ENCODE measurements at regions not wholly inside any gene's neighbourhood (a gene's known extent, or its start where the extent isn't known, plus 50 kb on each side); places are given as distances from the start of the nearest gene placed in this dataset.
"Not testable (repeated sequence)": the region's sequence is repeated elsewhere in the genome, so short reads cannot be mapped to it uniquely, and the experiment has no call there.

DNA sequence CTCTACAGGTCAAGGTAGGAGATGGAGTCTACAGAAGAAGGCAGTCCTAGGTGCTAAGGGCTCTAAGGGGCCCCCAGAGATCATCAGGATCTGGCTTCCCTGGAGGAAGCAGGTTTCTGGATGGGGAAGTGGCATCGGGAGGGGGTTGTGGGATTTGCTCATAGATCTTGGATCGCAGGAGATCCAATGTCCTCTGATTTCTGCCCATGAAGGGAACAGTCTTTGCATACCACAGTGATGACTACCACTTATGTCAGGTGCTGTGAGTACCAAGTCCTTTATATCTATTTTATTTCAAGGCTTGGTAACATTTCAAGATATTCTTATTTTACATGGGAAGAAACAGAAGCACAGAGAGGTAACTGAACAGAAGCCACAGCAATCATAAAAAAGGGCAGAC, 164.0 kb downstream of the RGS9 start:
- no peak for DNase-seq

DNA sequence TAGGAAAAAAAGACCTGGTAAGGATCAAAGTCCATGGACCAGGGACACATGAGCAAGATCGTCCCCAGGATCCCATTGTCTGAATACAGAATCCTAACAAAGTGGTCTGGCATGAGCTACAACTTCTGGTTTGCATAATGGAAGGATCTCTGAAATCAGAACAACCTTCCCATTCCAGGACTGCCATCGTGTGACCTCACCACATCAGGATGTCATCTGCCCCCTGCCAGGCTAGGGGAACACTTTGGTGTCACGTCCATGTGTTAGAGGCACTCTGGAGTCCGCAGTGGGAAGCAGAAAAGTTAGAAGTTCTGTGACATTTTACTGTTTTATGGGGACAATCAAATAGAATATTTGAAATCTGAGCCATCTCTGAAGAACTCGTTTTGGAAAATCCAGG, 160.7 kb downstream of the RGS9 start:
- no peak for DNase-seq

DNA sequence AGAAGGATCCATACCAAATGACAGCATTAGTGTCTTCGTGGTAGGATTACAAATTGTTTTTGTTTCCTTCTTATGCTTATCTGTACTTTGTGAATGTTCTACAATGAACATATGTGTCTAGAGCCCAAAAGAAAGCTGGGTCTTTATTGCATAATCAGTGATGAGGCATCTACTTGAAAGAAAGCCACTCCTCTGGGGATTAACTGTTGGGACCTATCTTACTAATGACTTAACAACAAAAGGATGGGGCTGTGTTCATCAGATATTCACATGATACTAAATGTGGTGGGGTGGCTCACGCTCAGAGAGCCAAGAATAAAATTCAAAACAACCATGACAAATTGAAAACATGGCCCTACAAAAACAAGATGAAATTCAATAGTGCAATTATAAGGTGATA, 160.2 kb downstream of the RGS9 start:
- no peak for DNase-seq

DNA sequence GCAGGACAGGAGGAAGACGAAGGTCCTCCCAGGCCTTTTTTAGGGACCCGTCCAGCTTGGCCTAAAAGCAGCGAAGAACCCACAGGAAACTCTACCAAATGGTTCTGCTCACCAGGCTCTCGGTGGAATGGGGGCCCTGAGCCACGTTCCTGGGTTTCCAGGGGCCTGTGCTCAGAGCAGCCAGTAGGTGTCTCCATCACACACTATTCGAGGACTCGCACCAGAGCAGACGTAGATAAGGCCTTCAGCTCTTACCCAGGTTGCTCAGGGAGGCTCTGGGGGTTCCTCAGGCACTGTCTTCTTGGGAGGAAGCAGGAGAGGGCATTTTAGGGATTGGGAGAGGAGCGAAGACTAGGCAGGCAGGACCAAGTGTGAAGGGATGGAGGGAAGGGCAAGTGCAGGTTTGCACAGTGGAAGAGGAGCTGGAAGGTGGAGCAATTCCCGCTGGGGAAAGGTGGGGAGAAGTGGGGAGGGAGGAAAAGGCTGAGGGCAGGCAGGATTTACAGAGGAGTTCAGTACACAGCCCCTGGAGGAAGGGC, 157.1 kb downstream of the RGS9 start:
- DNase-seq = peak; percentile 10

DNA sequence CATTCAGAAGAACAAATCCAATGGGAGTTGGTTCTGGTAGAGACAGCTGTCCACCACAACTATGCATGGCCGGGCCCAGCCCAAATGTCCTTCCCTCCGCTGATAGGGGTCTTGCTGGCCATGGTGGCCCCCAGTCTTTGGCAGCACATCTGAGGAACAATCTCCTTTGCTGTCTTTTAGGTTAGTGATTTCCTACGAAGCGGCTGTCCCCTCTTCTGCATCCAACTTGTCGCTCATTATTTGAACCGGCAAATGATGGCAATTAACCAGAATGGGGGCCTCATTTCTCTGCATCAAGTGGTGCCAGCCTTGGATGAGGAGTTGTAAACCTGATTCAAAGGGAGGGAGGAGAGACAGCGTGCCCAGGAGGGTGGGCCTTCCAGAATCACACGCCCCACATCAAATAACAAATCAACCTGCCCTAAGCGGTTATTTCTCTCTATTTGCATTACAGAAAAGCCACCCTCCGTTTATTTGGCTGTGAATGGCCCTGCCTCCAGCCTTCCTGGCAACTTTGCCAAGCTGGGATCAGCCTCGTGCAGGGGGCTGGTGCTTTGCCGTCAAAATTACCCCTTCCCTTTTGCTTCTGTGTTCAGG, 156.5 kb downstream of the RGS9 start:
- no peak for DNase-seq

DNA sequence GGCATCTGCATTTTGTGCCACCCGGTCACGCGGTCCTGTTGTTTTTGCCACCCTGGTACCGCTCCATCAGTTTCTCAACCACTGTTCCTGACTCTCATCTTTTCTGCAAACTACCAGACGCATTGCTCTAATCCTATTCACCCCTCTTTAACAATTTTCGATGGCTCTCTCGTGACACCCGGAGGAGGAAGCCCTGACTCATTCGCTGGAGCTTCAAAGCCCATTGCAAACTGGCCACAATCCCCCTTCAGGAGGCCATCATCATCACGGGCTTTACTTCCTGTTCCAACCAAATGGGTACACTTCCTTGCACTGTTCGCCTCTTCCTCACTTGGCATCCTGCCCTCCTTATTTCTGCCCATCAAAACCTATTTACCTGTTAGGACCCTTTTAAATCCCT, 155.3 kb downstream of the RGS9 start:
- DNase-seq = no peak

DNA sequence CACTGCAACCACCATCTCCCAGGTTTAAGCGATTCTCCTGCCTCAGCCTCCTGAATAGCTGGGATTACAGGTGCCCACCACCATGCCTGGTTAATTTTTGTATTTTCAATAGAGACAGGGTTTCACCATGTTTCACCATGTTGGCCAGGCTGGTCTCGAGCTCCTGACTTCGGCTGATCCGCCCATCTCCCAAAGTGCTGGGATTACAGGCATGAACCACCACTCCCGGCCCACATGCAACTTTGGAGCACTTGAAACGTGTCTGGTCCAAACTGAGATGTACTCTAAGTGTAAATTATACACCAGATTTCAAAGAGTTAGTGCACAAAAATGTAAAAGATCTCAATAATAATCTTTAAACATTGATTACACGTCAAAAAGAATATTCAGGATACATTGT, 154.1 kb downstream of the RGS9 start:
- not testable (repeated sequence) for DNase-seq

DNA sequence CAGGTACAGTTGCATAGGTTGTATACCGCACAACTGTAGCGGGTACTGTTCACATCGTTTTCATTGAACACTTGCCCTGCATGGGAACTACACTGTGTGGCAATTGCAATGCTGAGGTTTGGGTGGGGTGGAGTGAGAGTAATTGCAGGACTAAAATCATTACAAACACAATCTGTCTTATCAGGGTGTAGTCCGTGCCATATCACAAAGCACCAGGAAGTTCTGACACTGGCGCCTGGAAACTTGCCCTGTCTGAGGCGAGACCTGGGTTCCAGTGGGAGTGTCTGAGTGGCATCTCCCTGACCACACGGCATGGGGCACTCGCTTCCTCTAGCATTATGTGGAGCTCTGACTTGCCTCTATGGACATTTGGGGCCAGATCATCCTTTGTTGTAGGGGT, 153.4 kb downstream of the RGS9 start:
- DNase-seq = no peak

DNA sequence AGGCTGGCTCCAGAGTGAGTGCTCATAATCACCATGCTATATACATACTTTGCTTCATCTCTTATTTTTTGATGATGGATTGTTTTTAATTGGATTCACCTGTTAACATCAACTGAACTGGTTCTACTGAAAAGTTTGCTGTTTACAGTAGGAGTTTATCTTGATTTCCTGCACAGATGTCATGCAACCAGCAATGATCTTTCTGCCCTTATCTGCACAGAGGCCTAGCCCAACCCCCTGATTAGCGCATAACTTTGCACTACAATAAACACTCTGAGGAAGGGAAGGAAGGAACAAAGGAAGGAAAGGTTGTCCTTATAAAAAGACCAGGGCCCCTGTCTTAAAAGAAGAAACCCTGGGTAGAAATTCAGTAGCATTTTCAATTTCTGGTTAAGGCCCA, 152.9 kb downstream of the RGS9 start:
- DNase-seq = no peak

DNA sequence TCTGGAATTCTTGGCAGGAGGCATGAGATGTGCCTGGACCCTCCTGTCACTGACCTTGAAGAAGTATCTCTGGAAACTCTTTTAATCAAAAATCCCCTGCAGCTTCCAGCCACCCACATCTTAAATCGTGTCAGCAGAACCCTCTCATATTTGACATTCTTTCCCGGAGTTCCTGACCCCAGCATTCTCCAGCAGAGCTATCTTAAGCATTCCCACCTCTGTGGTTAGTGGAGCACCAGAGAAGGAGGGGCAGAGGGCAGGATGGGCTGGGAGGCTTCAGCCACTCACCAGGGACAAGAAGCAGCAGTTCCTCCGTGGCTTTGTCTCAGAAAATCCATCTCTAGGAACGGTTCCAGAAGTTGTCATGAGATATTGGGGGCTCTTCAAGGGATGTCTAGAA, 149.9 kb downstream of the RGS9 start:
- DNase-seq = no peak

DNA sequence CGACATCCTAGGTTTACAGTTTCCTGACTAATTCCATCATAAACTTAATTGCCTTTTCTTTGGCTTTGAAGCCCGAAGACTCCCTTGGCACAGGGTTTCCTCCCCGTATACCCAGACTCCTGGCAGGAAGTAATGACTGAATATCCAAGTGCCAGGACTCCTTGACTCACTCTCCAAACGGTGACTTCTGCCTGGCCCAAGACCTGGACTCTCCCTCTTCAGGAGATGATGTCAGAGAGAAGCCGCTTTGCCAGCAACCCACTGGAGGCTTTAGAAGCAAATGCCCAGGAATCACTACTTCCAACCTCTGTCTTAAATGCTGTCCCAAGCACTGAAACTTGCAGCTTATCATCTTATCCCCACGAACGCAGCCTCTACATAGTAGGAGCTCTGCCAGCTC, 146.5 kb downstream of the RGS9 start:
- DNase-seq = no peak

DNA sequence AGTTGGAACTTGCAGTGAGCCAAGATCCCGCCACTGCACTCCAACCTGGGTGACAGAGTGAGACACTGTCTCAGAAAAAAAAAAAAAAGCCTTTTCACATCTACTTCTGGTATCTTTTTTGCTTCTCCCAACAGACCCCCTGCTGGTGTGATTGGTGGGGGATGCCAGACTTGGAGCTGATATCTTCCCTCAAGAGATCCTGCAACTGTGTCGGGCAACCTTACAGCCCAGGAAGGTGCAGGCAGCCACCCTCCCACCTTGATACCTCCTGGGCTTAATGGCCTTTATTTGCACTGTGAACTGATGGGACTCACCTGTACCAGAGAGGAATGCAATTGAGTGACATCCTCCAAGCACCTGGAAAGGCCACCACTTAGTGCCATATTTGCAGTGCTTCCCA, 142.3 kb downstream of the RGS9 start:
- DNase-seq = no peak

DNA sequence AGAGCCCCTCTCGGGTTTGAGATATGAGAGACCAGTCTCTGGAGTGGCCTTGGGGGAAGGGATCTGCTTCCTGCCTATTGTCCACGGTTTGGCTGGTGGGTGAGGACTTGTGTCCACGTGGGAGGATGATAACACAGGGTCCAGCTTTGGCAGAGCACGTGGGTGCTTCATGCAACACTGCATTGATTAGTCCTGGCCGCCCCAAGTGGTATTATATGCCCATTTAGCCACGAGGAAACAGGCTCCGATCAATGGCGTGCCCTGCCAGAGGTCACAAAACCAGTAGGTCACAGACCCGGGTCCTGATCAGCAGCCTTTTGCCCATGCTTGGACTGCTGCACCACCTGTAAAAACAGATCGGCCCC, 141.6 kb downstream of the RGS9 start:
- DNase-seq = no peak

DNA sequence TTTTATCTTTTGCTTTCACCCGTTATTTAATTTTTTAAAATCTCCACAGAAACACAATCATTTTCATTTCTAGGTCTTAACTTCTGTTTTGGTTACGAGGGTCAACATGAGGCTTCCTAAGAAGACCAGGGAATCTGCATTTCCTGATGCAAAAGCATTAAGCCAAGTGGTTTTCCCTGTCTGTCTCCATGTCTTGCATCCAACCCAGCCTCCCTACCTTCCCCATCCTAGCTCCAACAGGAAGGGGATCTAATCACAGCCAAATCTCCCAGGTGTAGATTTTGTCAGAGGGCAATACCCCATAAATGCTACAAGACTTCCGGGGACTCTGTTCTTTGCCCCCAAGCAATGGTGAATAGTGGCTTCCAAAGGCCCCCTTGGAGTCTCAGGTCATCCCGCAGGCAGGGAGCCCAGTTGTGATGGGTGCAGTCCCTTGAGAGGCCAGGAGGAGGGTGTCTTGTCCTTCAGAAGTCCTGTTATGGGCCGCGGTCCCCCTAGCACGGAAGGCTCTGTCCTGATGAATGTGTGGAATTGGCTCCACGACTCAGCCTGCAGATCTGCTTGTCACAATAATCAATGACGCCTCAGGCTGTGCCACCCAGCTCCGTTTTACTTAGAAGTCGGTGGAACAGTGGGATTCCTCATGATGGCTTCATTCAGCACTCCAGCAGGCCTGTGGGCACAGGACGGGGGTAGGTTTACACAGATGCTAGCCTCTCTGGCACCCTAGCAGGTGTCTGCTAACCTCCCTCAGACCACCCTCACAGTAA, 141.1 kb downstream of the RGS9 start:
- no peak for DNase-seq

DNA sequence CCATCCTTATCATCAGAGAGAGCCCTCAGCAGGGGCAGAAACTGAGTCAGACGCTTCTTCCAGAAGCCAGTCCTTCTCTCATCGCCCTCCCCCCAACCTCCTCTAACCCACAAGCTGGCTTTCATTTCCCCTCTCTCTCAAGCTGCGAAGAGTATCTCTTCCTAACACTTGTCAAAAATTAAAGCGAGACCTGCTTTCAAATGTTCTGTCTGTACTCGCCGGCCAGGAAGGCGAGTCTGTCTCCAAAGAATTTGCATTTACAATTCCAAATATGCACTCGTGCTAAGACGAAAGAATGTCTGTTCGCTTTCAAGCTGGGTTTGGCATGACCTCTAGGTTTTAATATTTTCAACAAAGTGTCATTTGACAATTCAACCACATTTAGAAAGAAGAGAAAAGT, 140.4 kb downstream of the RGS9 start:
- DNase-seq = no peak
